Eye (tissue), 1 donor: ENCODE measurements at regions not wholly inside any gene's neighbourhood (a gene's known extent, or its start where the extent isn't known, plus 50 kb on each side); places are given as distances from the start of the nearest gene placed in this dataset.

ENCODE experiments used
- DNase-seq: peaks from one replicate; pipeline ENCODE4 v3.0.0-alpha.2; 2015

GRCh38 chr15:97114900-97115760, 784.6 kb downstream of the NR2F2 start:
- no peak for DNase-seq

GRCh38 chr15:97115761-97116070, 785.2 kb downstream of the NR2F2 start:
- DNase-seq, result no peak

- no peak for DNase-seq
These were observed 794.3 kb downstream of the NR2F2 start for GRCh38 chr15:97124790-97125189.

- DNase-seq, result no peak
These were observed 796.2 kb downstream of the NR2F2 start for GRCh38 chr15:97126553-97127233.

- no peak for DNase-seq
These were observed 799.2 kb downstream of the NR2F2 start for GRCh38 chr15:97129674-97130073.

- peak; percentile 81 for DNase-seq
These were observed 809.7 kb downstream of the NR2F2 start for GRCh38 chr15:97140216-97140615.

- DNase-seq, result no peak
These were observed 810.9 kb downstream of the NR2F2 start for GRCh38 chr15:97141360-97141759.

GRCh38 chr15:97141871-97142270, 811.4 kb downstream of the NR2F2 start:
- no peak for DNase-seq

GRCh38 chr15:97143592-97144376, 813.3 kb downstream of the NR2F2 start:
- no peak for DNase-seq

GRCh38 chr15:97144377-97144711, 813.8 kb downstream of the NR2F2 start:
- DNase-seq, result no peak

- DNase-seq, result peak; percentile 82
These were observed 813.3 kb upstream of the ARRDC4 start for GRCh38 chr15:97146929-97147870.

GRCh38 chr15:97153356-97153965, 807.0 kb upstream of the ARRDC4 start:
- DNase-seq, result no peak

GRCh38 chr15:97156739-97157265, 803.7 kb upstream of the ARRDC4 start:
- no peak for DNase-seq

- no peak for DNase-seq
These were observed 797.6 kb upstream of the ARRDC4 start for GRCh38 chr15:97162805-97163495.

GRCh38 chr15:97165205-97165604, 795.3 kb upstream of the ARRDC4 start:
- no peak for DNase-seq

- DNase-seq, result peak; percentile 61
These were observed 791.6 kb upstream of the ARRDC4 start for GRCh38 chr15:97168704-97169475.

GRCh38 chr15:97171556-97171955, 788.9 kb upstream of the ARRDC4 start:
- no peak for DNase-seq

- DNase-seq, result no peak
These were observed 785.5 kb upstream of the ARRDC4 start for GRCh38 chr15:97174886-97175540.

GRCh38 chr15:97177151-97177577, 783.3 kb upstream of the ARRDC4 start:
- peak; percentile 27 for DNase-seq

- no peak for DNase-seq
These were observed 777.9 kb upstream of the ARRDC4 start for GRCh38 chr15:97182581-97182980.
